Progenitor cell of endocrine pancreas (in vitro differentiated cells): ENCODE measurements at regions not wholly inside any gene's neighbourhood (a gene's known extent, or its start where the extent isn't known, plus 50 kb on each side); places are given as distances from the start of the nearest gene placed in this dataset.

ENCODE experiments used
- DNase-seq: peaks from one replicate; pipeline ENCODE4 v3.0.0; 2021; ENCODE audit warnings: low spot score; ENCODE audit not compliant: unreplicated experiment
- H3K27ac Mint-ChIP-seq: 2 replicates; pipeline ENCODE4 v1.8.0; 2021; ENCODE audit warnings: mild to moderate bottlenecking, moderate library complexity, mixed read lengths
- H3K27me3 Mint-ChIP-seq: 2 replicates; pipeline ENCODE4 v1.8.0; 2021; ENCODE audit warnings: mixed read lengths
- H3K36me3 Mint-ChIP-seq: 2 replicates; pipeline ENCODE4 v1.8.0; 2022; ENCODE audit warnings: mixed read lengths; ENCODE audit not compliant: insufficient read depth
- H3K4me1 Mint-ChIP-seq: 2 replicates; pipeline ENCODE4 v1.8.0; 2021; ENCODE audit warnings: low read depth, mixed read lengths
- H3K4me3 Mint-ChIP-seq: 2 replicates; pipeline ENCODE4 v1.8.0; 2021; ENCODE audit warnings: low read depth, mild to moderate bottlenecking, moderate library complexity, mixed read lengths
- H3K9me3 Mint-ChIP-seq: 2 replicates; pipeline ENCODE4 v1.8.0; 2021; ENCODE audit warnings: low read depth, mixed read lengths
- TF ChIP-seq, protein P1 (sequence below): fragments of 200-600 bp; sonication (generic); IDR thresholded peaks from one replicate; pipeline ENCODE4 v1.5.0; 2021; ENCODE audit warnings: antibody characterized with exemption, mild to moderate bottlenecking; ENCODE audit not compliant: unreplicated experiment

DNA sequence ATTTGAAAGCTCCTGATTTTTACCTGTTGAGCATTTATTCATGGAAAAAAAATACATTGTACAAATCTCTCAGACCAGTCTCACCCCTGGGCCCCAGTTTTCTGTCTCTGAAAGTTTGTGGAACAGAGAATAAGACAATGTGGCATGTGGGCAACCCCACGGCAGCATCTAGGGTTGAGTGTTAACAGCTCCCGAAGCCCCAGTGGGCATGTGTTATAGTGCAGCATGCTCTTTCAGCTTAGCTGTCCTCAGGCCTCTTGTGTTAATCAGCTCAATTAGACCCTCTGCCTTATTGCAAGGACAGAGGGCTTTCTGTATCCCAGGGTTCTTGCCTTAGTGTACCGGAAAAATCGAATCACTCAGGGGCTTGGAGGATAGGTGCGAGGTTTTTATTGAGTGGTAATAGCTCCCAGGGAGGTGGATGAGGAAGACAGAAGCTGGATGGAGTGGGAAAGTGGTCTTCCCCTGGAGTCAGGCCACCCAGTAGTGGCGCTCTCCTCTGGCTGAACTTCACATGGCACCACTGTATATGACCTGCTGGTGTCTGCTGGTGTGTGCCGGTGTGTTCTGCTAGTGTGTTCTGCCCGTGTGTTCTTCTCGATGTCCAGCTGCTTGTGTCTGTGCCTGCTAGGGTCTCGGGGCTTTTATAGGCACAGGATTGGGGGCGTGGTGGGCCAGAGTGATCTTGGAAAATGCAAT is 382.8 kb downstream of the EPM2A start:
- Mint-ChIP-seq H3K27me3 (no peaks in the 10 kb centered on the region), H3K36me3 (no peaks in the 10 kb centered on the region), H3K4me3 (no peak overlapping the region), H3K9me3 (no peaks in the 10 kb centered on the region), H3K4me1 (peaks cover 20% of the 10 kb centered on the region), H3K27ac (no peak overlapping the region)
- no peak for DNase-seq
- TF ChIP-seq, protein P1, sequence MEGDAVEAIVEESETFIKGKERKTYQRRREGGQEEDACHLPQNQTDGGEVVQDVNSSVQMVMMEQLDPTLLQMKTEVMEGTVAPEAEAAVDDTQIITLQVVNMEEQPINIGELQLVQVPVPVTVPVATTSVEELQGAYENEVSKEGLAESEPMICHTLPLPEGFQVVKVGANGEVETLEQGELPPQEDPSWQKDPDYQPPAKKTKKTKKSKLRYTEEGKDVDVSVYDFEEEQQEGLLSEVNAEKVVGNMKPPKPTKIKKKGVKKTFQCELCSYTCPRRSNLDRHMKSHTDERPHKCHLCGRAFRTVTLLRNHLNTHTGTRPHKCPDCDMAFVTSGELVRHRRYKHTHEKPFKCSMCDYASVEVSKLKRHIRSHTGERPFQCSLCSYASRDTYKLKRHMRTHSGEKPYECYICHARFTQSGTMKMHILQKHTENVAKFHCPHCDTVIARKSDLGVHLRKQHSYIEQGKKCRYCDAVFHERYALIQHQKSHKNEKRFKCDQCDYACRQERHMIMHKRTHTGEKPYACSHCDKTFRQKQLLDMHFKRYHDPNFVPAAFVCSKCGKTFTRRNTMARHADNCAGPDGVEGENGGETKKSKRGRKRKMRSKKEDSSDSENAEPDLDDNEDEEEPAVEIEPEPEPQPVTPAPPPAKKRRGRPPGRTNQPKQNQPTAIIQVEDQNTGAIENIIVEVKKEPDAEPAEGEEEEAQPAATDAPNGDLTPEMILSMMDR: no peak

DNA sequence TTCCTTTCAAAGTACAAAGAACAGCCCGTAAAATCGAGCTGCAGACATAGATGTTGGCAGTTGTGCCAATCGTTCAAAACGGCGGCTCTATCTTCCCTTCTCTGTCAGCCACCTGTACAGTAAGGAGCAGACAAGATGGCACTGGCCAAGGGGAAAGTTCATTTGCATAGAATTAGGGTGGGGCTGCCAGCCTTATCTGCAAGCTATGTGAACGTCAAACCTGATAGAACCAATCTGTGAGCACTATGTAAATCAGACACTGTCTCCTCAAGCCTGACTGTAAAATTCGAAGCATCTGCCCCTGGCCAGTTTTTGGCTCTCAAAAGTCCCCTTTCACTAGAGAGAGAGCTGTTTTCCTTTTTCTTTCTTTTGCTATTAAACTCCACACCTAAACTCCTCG is 374.5 kb downstream of the EPM2A start:
- Mint-ChIP-seq H3K9me3 (peaks cover 20% of the 10 kb centered on the region), H3K27me3 (no peaks in the 10 kb centered on the region), H3K4me3 (no peak overlapping the region), H3K36me3 (no peaks in the 10 kb centered on the region), H3K27ac (no peak overlapping the region), H3K4me1 (peaks cover 3% of the 10 kb centered on the region)
- TF ChIP-seq, protein P1: no peak
- no peak for DNase-seq

- Mint-ChIP-seq H3K27me3 (no peaks in the 10 kb centered on the region), H3K27ac (no peak overlapping the region), H3K4me3 (no peak overlapping the region), H3K4me1 (no peaks in the 10 kb centered on the region), H3K36me3 (no peaks in the 10 kb centered on the region), H3K9me3 (peaks cover 14% of the 10 kb centered on the region)
- DNase-seq: no peak
- TF ChIP-seq, protein P1: no peak
Measured at GRCh38 chr6:145367149-145367548, 368.2 kb downstream of the EPM2A start.

- TF ChIP-seq, protein P1: no peak
- Mint-ChIP-seq H3K27me3 (no peaks in the 10 kb centered on the region), H3K9me3 (peaks cover 9% of the 10 kb centered on the region), H3K4me3 (no peak overlapping the region), H3K4me1 (no peaks in the 10 kb centered on the region), H3K27ac (no peak overlapping the region), H3K36me3 (no peaks in the 10 kb centered on the region)
- no peak for DNase-seq
Measured at GRCh38 chr6:145368075-145368474, 367.2 kb downstream of the EPM2A start.

DNA sequence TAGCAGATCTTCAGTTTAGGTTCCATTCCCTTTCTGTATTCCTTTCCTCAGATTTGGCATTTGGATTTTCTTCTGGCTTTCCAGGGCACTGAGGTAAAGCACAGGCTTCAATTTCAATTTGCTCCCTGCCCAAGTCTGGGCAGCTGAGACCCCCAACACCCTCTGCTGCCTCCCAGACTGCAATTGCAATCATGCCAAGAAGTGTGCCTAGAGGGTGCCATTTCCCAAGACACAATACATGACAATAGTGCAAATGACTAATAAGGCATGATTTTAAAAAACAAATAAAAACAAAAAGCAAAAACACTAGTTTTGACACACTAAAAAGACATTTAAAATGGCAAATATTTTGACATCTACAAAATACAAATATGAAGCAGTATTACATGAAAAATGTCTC is 364.8 kb downstream of the EPM2A start:
- Mint-ChIP-seq H3K4me1 (peaks cover 11% of the 10 kb centered on the region), H3K36me3 (no peaks in the 10 kb centered on the region), H3K27me3 (no peaks in the 10 kb centered on the region)

More for the DNA sequence above, 364.8 kb downstream of the EPM2A start:
- Mint-ChIP-seq H3K27ac (no peak overlapping the region), H3K9me3 (peaks cover 3% of the 10 kb centered on the region), H3K4me3 (no peak overlapping the region)
- no peak for DNase-seq
- TF ChIP-seq, protein P1: no peak
